ENCODE measurements at regions not wholly inside any gene's neighbourhood (a gene's known extent, or its start where the extent isn't known, plus 50 kb on each side); places are given as distances from the start of the nearest gene placed in this dataset.

DNA sequence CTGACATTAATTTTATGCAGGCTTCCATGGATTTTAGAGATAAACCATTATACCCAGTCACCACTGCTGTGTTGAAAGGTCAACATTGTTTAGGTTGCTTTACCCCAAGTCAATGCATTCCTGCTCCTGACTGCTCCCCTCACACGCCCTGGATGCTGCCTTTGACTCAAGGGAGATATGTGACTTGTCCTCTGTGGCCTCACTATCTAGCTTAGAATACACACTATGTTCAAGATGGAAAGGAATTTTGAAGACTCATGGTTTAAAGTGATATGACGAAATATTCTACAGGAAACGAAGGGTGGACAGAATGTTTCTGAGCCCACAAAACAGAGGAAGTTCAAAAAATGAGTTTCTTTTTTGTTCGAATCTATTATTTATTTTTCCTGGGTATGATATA lies 170.4 kb upstream of the NR5A2 start:
- no peak for TF ChIP-seq POLR2AphosphoS5 (IDR thresholded peaks at IDR 0.05)
- TF ChIP-seq POLR2A (IDR thresholded peaks at IDR 0.05; ENCODE audit: low read depth): no peak
- TF ChIP-seq, protein P1, sequence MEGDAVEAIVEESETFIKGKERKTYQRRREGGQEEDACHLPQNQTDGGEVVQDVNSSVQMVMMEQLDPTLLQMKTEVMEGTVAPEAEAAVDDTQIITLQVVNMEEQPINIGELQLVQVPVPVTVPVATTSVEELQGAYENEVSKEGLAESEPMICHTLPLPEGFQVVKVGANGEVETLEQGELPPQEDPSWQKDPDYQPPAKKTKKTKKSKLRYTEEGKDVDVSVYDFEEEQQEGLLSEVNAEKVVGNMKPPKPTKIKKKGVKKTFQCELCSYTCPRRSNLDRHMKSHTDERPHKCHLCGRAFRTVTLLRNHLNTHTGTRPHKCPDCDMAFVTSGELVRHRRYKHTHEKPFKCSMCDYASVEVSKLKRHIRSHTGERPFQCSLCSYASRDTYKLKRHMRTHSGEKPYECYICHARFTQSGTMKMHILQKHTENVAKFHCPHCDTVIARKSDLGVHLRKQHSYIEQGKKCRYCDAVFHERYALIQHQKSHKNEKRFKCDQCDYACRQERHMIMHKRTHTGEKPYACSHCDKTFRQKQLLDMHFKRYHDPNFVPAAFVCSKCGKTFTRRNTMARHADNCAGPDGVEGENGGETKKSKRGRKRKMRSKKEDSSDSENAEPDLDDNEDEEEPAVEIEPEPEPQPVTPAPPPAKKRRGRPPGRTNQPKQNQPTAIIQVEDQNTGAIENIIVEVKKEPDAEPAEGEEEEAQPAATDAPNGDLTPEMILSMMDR (IDR thresholded peaks at IDR 0.05): no peak
- no peak for TF ChIP-seq EP300 (IDR thresholded peaks at IDR 0.05)
- WGBS: 40% methylated on average over 4 of the region's 4 CpGs
- H3K36me3 ChIP-seq: no peaks in the 10 kb centered on the region
- DNase-seq (ENCODE audit: extremely low spot score): no peak
- no peak overlapping the region for H3K27ac ChIP-seq (replicated peaks in 1 of 4)
- H3K27me3 ChIP-seq: no peaks in the 10 kb centered on the region
- intact Hi-C loops (cut with DNase I): no loop called here
- H3K4me3 ChIP-seq: no peak overlapping the region
- no peaks in the 10 kb centered on the region for H3K9me3 ChIP-seq
- no peaks in the 10 kb centered on the region for H3K4me1 ChIP-seq

DNA sequence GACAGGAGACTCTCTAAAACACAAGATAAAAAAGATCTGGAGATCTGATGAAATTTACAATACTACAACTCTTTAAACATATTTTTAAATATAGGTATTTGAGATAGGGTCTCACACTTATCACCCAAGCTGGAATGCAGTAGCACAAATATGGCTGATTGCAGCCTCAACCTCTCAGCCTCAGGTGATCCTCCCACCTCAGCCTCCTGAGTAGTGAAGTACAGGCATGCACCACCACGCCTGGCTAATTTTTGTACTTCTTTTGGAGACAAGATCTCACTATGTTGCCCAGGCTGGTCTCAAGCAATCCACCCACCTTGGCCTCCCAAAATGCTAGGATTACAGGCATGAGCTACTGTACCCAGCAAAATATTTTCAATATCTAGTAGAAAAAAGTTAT lies 170.0 kb upstream of the NR5A2 start:
- intact Hi-C loops (cut with DNase I): no loop called here
- TF ChIP-seq, protein P1 (IDR thresholded peaks at IDR 0.05): no peak
- H3K27me3 ChIP-seq: no peaks in the 10 kb centered on the region
- no peak overlapping the region for H3K27ac ChIP-seq (replicated peaks in 1 of 4)
- 81% methylated on average over 1 of the region's 1 CpG for WGBS
- H3K36me3 ChIP-seq: no peaks in the 10 kb centered on the region
- DNase-seq (ENCODE audit: extremely low spot score): no peak
- no peak overlapping the region for H3K4me3 ChIP-seq
- H3K4me1 ChIP-seq: no peaks in the 10 kb centered on the region
- H3K9me3 ChIP-seq: no peaks in the 10 kb centered on the region

DNA sequence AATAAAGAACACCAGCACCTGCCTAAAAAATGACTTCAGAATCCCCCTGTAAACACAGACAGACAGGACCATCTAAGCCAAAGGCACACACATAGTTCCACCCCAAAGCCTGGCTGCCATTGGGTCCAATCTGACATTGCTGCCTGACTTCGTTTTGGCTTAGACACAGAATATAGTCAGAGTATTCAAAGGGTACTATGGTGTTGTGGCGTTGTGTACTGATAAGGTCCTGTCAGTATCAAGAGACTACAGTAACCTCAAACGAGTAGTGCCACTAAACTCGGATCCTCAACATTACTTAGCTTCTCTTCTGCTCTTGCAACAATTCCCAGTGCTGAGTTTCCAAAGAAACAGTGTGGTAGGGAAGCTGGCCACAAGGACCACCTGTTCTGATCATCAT lies 169.3 kb upstream of the NR5A2 start:
- Histone ChIP-seq H3K9me3 (no peaks in the 10 kb centered on the region), H3K27me3 (no peaks in the 10 kb centered on the region), H3K4me1 (no peaks in the 10 kb centered on the region), H3K27ac (replicated peaks in 1 of 4) (no peak overlapping the region), H3K4me3 (no peak overlapping the region), H3K36me3 (no peaks in the 10 kb centered on the region)
- TF ChIP-seq POLR2AphosphoS5 (IDR thresholded peaks at IDR 0.05): no peak
- TF ChIP-seq EP300 (IDR thresholded peaks at IDR 0.05): no peak
- no peak for TF ChIP-seq POLR2A (IDR thresholded peaks at IDR 0.05; ENCODE audit: low read depth)
- TF ChIP-seq, protein P1 (IDR thresholded peaks at IDR 0.05): no peak
- 72% methylated on average over 4 of the region's 4 CpGs for WGBS
- intact Hi-C loops (cut with DNase I): no loop called here
- no peak for DNase-seq (ENCODE audit: extremely low spot score)

DNA sequence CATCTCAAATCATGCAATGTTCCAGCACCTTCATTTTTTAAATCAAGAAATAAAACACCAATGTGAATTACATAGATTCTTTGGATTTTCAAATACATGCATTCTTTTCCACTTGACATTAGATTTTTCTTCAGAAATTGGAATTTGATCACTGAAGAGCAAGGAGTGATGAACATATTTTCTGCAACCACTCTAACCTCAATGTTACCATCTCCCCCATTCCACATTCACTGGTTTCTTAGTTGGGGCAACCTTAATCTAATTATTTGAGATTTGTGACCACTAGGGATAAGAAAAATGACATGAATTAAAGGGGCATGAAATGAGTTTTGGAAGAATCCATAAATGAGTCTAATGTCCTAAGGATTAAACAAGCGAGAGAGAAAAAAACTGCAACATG lies 168.7 kb upstream of the NR5A2 start:
- WGBS: 75% methylated on average over 1 of the region's 1 CpG
- Histone ChIP-seq H3K4me1 (no peaks in the 10 kb centered on the region), H3K36me3 (no peaks in the 10 kb centered on the region), H3K27me3 (no peaks in the 10 kb centered on the region), H3K9me3 (no peaks in the 10 kb centered on the region), H3K4me3 (no peak overlapping the region), H3K27ac (replicated peaks in 1 of 4) (no peak overlapping the region)
- TF ChIP-seq EP300 (IDR thresholded peaks at IDR 0.05): no peak
- no peak for TF ChIP-seq POLR2AphosphoS5 (IDR thresholded peaks at IDR 0.05)
- TF ChIP-seq, protein P1 (IDR thresholded peaks at IDR 0.05): no peak
- no peak for TF ChIP-seq POLR2A (IDR thresholded peaks at IDR 0.05; ENCODE audit: low read depth)
- intact Hi-C loops (cut with DNase I): no loop called here
- DNase-seq (ENCODE audit: extremely low spot score): no peak

DNA sequence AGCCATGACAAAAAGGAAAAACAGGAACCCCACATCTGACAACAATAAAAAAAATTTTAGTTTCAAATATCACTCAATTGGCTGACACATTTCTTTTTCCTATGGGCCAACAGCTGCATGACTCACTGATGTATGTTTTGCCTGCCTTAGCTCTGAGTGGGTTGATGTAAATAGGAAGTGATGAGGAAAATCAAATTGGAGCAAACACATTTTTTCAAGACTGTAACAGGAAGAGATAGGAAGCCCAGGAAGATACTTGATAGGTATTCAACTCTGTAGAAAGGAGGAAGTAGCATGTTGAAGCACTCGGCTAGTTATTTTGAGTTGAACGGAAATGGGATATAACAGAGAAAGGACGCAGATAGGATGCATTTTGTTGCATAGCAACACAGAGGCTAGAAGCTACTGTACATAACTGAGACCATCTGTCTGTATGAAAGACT lies 168.0 kb upstream of the NR5A2 start:
- Histone ChIP-seq H3K27ac (replicated peaks in 1 of 4) (no peak overlapping the region), H3K4me1 (no peaks in the 10 kb centered on the region), H3K36me3 (no peaks in the 10 kb centered on the region), H3K9me3 (no peaks in the 10 kb centered on the region), H3K27me3 (no peaks in the 10 kb centered on the region), H3K4me3 (no peak overlapping the region)
- no peak for TF ChIP-seq POLR2AphosphoS5 (IDR thresholded peaks at IDR 0.05)
- TF ChIP-seq, protein P1 (IDR thresholded peaks at IDR 0.05): no peak
- no peak for TF ChIP-seq POLR2A (IDR thresholded peaks at IDR 0.05; ENCODE audit: low read depth)
- no peak for TF ChIP-seq EP300 (IDR thresholded peaks at IDR 0.05)
- DNase-seq (ENCODE audit: extremely low spot score): no peak
- WGBS: 49% methylated on average over 3 of the region's 3 CpGs
- intact Hi-C loops (cut with DNase I): no loop called here
